Heart left ventricle (tissue), 13 donors: ENCODE measurements at regions not wholly inside any gene's neighbourhood (a gene's known extent, or its start where the extent isn't known, plus 50 kb on each side); places are given as distances from the start of the nearest gene placed in this dataset.

Source experiments
- POLR2A ChIP-seq, 2 donors: fragments of 450-650 bp; IDR thresholded peaks; one replicate each; pipeline ENCODE4 v1.6.1; 2017; ENCODE audit warnings: antibody characterized with exemption in 2 of 2, mild to moderate bottlenecking in 2 of 2, moderate library complexity in 2 of 2
- TF ChIP-seq, protein P1 (sequence below), 12 donors: fragments of 200-600 bp; sonication (generic) in 4 of 12; IDR thresholded peaks; one replicate each; pipeline versions ENCODE4 v1.5.0 to v1.8.0; 2018 to 2022; ENCODE audit warnings: antibody characterized with exemption in 12 of 12, mild to moderate bottlenecking in 5 of 12
- donor health status: ischemic (EF 13 %, LVEDD 7.1; RV severe dilation, severe dysfunction).
- donor health status: DM: no; HTN: yes; CAD: no.
- donor health status: DM: no; HTN: no; CAD: no.
- donor health status: ischemic (EF 25% LVEDD 6.9; RV normal size, moderate dysfunction).
- donor health status: ischemic (EF 25% LVEDD 5.7; RV mildly dilated, moderate dysfunction).
- donor health status: ischemic (EF 35%, LVEDD 5.7; RV mildly dilated, moderate dysfunction).
- donor health status: nonischemic (EF 11% LVEDD 7.7; RV severe dilation, severe dysfunction).
- donor health status: DM: yes; HTN: yes; CAD: no.
- donor health status: PGD.
- donor health status: ischemic (EF 29% LVEDD 5.4; RV normal size, mild dysfunction).
- donor health status: nonischemic (EF 23%, LVEDD 6.1; RV moderate dilation, normal function).

DNA sequence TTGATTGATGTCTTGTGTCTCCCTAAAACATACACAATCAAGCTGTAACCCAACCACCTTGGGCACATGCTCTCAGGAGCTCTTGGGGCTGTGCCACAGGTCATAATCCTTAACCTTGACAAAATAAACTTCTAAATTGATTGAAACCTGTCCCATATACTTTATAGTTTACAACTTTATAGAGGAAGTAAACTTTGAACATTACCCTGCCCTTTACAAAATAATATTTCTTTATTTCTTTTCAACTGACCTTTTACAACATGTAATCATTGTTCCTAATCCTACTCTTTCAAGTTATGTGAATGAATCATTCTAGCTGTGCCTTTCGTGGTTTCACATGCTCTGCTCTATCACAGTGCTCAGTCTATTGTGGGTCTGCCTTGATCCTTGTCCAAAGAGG is 118.3 kb upstream of the ATP1A1 start:
- no peak for TF ChIP-seq POLR2A (IDR thresholded peaks at IDR 0.05)
- TF ChIP-seq, protein P1, sequence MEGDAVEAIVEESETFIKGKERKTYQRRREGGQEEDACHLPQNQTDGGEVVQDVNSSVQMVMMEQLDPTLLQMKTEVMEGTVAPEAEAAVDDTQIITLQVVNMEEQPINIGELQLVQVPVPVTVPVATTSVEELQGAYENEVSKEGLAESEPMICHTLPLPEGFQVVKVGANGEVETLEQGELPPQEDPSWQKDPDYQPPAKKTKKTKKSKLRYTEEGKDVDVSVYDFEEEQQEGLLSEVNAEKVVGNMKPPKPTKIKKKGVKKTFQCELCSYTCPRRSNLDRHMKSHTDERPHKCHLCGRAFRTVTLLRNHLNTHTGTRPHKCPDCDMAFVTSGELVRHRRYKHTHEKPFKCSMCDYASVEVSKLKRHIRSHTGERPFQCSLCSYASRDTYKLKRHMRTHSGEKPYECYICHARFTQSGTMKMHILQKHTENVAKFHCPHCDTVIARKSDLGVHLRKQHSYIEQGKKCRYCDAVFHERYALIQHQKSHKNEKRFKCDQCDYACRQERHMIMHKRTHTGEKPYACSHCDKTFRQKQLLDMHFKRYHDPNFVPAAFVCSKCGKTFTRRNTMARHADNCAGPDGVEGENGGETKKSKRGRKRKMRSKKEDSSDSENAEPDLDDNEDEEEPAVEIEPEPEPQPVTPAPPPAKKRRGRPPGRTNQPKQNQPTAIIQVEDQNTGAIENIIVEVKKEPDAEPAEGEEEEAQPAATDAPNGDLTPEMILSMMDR (IDR thresholded peaks at IDR 0.05) = no peak
